H9 (cell line): ENCODE measurements at regions not wholly inside any gene's neighbourhood (a gene's known extent, or its start where the extent isn't known, plus 50 kb on each side); places are given as distances from the start of the nearest gene placed in this dataset.
"Not testable (repeated sequence)": the region's sequence is repeated elsewhere in the genome, so short reads cannot be mapped to it uniquely, and the experiment has no call there.

ENCODE experiments used
- DNase-seq: peaks from one replicate; pipeline ENCODE4 v3.0.0-alpha.2; 2017
- H2AFZ ChIP-seq: one replicate; pipeline ENCODE4 v1.6.1; 2013; ENCODE audit warnings: mild to moderate bottlenecking, low read length, control low read depth, moderate library complexity
- H2AK5ac ChIP-seq: 2 replicates; pipeline ENCODE4 v1.6.1; 2013; ENCODE audit warnings: low read length, control low read depth, mixed read lengths; ENCODE audit not compliant: insufficient read length
- H2BK120ac ChIP-seq: one replicate; pipeline ENCODE4 v1.6.1; 2013; ENCODE audit warnings: low read depth, mild to moderate bottlenecking, low read length, control low read depth, inconsistent platforms; ENCODE audit not compliant: poor library complexity, severe bottlenecking
- H2BK12ac ChIP-seq: 2 replicates; pipeline ENCODE4 v1.6.1; 2013; ENCODE audit warnings: low read length, control low read depth, mixed read lengths, low read depth; ENCODE audit not compliant: insufficient read length
- H2BK15ac ChIP-seq: 2 replicates; pipeline ENCODE4 v1.6.1; 2013; ENCODE audit warnings: low read depth, low read length, control low read depth
- H2BK20ac ChIP-seq: one replicate; pipeline ENCODE4 v1.6.1; 2013; ENCODE audit warnings: low read depth, mild to moderate bottlenecking, low read length, control low read depth, inconsistent platforms; ENCODE audit not compliant: poor library complexity, severe bottlenecking
- H2BK5ac ChIP-seq: 2 replicates; pipeline ENCODE4 v1.6.1; 2013; ENCODE audit warnings: low read length, control low read depth, mixed read lengths; ENCODE audit not compliant: insufficient read length
- H3K14ac ChIP-seq: 2 replicates; pipeline ENCODE4 v1.6.1; 2013; ENCODE audit warnings: low read length, control low read depth; ENCODE audit not compliant: insufficient read depth
- H3K18ac ChIP-seq: 2 replicates; pipeline ENCODE4 v1.6.1; 2013; ENCODE audit warnings: low read depth, mild to moderate bottlenecking, mixed read lengths, low read length, control low read depth; ENCODE audit not compliant: insufficient read length
- H3K23ac ChIP-seq: 2 replicates; pipeline ENCODE4 v1.6.1; 2013; ENCODE audit warnings: low read length, control low read depth, mixed read lengths, low read depth; ENCODE audit not compliant: insufficient read length
- H3K23me2 ChIP-seq: 2 replicates; pipeline ENCODE4 v1.6.1; 2013; ENCODE audit warnings: low read depth, mild to moderate bottlenecking, mixed read lengths, low read length, control low read depth; ENCODE audit not compliant: insufficient read length, poor library complexity, severe bottlenecking
- H3K27ac ChIP-seq: 2 replicates; pipeline ENCODE4 v1.5.1; 2013; ENCODE audit warnings: low read length, control low read depth, mixed read lengths, low read depth; ENCODE audit not compliant: insufficient read length
- H3K27me3 ChIP-seq: 2 replicates; pipeline ENCODE4 v1.6.1; 2013; ENCODE audit warnings: low read length, control low read depth, inconsistent platforms; ENCODE audit not compliant: insufficient read depth
- H3K4ac ChIP-seq: 2 replicates; pipeline ENCODE4 v1.6.1; 2013; ENCODE audit warnings: low read depth, mild to moderate bottlenecking, control low read depth, inconsistent platforms, low read length, moderate library complexity
- H3K4me1 ChIP-seq: 2 replicates; pipeline ENCODE4 v1.6.1; 2013; ENCODE audit warnings: low read length, control low read depth, inconsistent platforms; ENCODE audit not compliant: insufficient read depth
- H3K4me2 ChIP-seq: 2 replicates; pipeline ENCODE4 v1.6.1; 2013; ENCODE audit warnings: low read length, control low read depth, mixed read lengths; ENCODE audit not compliant: insufficient read length, insufficient read depth
- H3K56ac ChIP-seq: 2 replicates; pipeline ENCODE4 v1.6.1; 2013; ENCODE audit warnings: low read depth, mild to moderate bottlenecking, mixed read lengths, low read length, control low read depth; ENCODE audit not compliant: insufficient read length
- H3K79me1 ChIP-seq: 2 replicates; pipeline ENCODE4 v1.6.1; 2013; ENCODE audit warnings: low read depth, mild to moderate bottlenecking, moderate library complexity, low read length, control low read depth, inconsistent platforms; ENCODE audit not compliant: insufficient read depth, poor library complexity, severe bottlenecking
- H3K79me2 ChIP-seq: 2 replicates; pipeline ENCODE4 v1.6.1; 2013; ENCODE audit warnings: low read length, control low read depth, inconsistent platforms; ENCODE audit not compliant: insufficient read depth
- H3K9ac ChIP-seq: 2 replicates; pipeline ENCODE4 v1.6.1; 2013; ENCODE audit warnings: low read length, control low read depth, mixed read lengths; ENCODE audit not compliant: insufficient read length; ENCODE audit errors: extremely low read depth
- H3K9me3 ChIP-seq: one replicate; pipeline ENCODE4 v1.6.1; 2013; ENCODE audit warnings: low read depth, low read length, inconsistent platforms; ENCODE audit not compliant: control insufficient read depth
- H3T11ph ChIP-seq: one replicate; pipeline ENCODE4 v1.6.1; 2013; ENCODE audit warnings: mild to moderate bottlenecking, low read length, control low read depth, inconsistent platforms
- H4K20me1 ChIP-seq: one replicate; pipeline ENCODE4 v1.6.1; 2013; ENCODE audit not compliant: control insufficient read depth, insufficient read length, insufficient read depth
- H4K5ac ChIP-seq: 2 replicates; pipeline ENCODE4 v1.6.1; 2013; ENCODE audit warnings: low read depth, mild to moderate bottlenecking, mixed read lengths, low read length, control low read depth; ENCODE audit not compliant: insufficient read length
- H4K8ac ChIP-seq: replicated peaks from 2 replicates; pipeline ENCODE4 v1.6.1; 2013; ENCODE audit warnings: low read length, control low read depth, mixed read lengths, low read depth; ENCODE audit not compliant: insufficient read length
- H4K91ac ChIP-seq: 2 replicates; pipeline ENCODE4 v1.6.1; 2013; ENCODE audit warnings: low read depth, mild to moderate bottlenecking, moderate library complexity, mixed read lengths, low read length, control low read depth; ENCODE audit not compliant: insufficient read length
- H3K27ac Mint-ChIP-seq, 3 experiments: 2 replicates in 2 of 3; 3 replicates in 1 of 3; pipeline ENCODE4 v1.8.0; 2020 to 2021; ENCODE audit warnings: mixed read lengths in 3 of 3, mild to moderate bottlenecking in 1 of 3, moderate library complexity in 1 of 3
- H3K27me3 Mint-ChIP-seq: 2 replicates; pipeline ENCODE4 v1.8.0; 2021; ENCODE audit warnings: low read depth, mild to moderate bottlenecking, moderate library complexity, mixed read lengths
- H3K36me3 Mint-ChIP-seq, 3 experiments: 2 replicates in 2 of 3; 3 replicates in 1 of 3; pipeline ENCODE4 v1.8.0; 2020 to 2021; ENCODE audit warnings: low read depth in 3 of 3, mixed read lengths in 3 of 3; ENCODE audit not compliant: insufficient read depth in 1 of 3
- H3K4me1 Mint-ChIP-seq, 2 experiments: 2 replicates each; pipeline ENCODE4 v1.8.0; 2020; ENCODE audit warnings: mixed read lengths in 2 of 2
- H3K4me3 Mint-ChIP-seq, 2 experiments: 2 replicates in 1 of 2; 3 replicates in 1 of 2; pipeline ENCODE4 v1.8.0; 2020 to 2021; ENCODE audit warnings: mild to moderate bottlenecking in 2 of 2, mixed read lengths in 2 of 2, moderate library complexity in 1 of 2
- H3K9me3 Mint-ChIP-seq, 2 experiments: 2 replicates in 1 of 2; 3 replicates in 1 of 2; pipeline ENCODE4 v1.8.0; 2020; ENCODE audit warnings: mild to moderate bottlenecking in 2 of 2, mixed read lengths in 2 of 2, moderate library complexity in 1 of 2
- WGBS: extraction: QIAGEN DNeasy Blood & Tissue Kit; methylation state at CpG from one replicate; pipeline ENCODE4 v1.1.7; 2013; ENCODE audit warnings: missing lambda C conversion rate, low lambda C conversion rate, mixed read lengths; ENCODE audit not compliant: insufficient read length; ENCODE audit errors: extremely low coverage; 5-methylcytosine and 5-hydroxymethylcytosine counted together

- H3K9me3 Mint-ChIP-seq, H3K27me3 Mint-ChIP-seq, H3K4ac ChIP-seq, H2BK5ac ChIP-seq, H3K56ac ChIP-seq, DNase-seq, H3K18ac ChIP-seq, H3K36me3 Mint-ChIP-seq, H3K79me1 ChIP-seq, H3K27me3 ChIP-seq, H3K4me2 ChIP-seq, H3K23ac ChIP-seq, H3K14ac ChIP-seq, H3K9ac ChIP-seq, H2BK20ac ChIP-seq, H3K9me3 ChIP-seq, H3K27ac Mint-ChIP-seq, H2BK120ac ChIP-seq, H3K4me3 Mint-ChIP-seq, H2AK5ac ChIP-seq, H3T11ph ChIP-seq, H4K91ac ChIP-seq, H3K4me1 ChIP-seq, H3K27ac ChIP-seq, H4K20me1 ChIP-seq, H4K5ac ChIP-seq, H4K8ac ChIP-seq, H2AFZ ChIP-seq, H3K23me2 ChIP-seq, H2BK12ac ChIP-seq, H3K79me2 ChIP-seq, H2BK15ac ChIP-seq: not testable (repeated sequence)
- peaks cover 31 to 34% of the 10 kb centered on the region in 2 experiments for H3K4me1 Mint-ChIP-seq
- WGBS: no CpG with 5 or more reads among the region's 9 CpGs
Measured at GRCh38 chr10:34945951-34946522, 130.9 kb upstream of the PARD3 start.
